Muscle layer of duodenum (tissue), 2 donors: ENCODE measurements at regions not wholly inside any gene's neighbourhood (a gene's known extent, or its start where the extent isn't known, plus 50 kb on each side); places are given as distances from the start of the nearest gene placed in this dataset.

Experiments used
- H3K27ac ChIP-seq: one replicate; pipeline ENCODE4 v1.7.0; 2013; ENCODE audit warnings: mild to moderate bottlenecking, low read length
- H3K27me3 ChIP-seq: one replicate; pipeline ENCODE4 v1.7.0; 2013; ENCODE audit warnings: low read depth, mild to moderate bottlenecking, control low read depth, low read length
- H3K36me3 ChIP-seq, 2 donors: one replicate each; pipeline ENCODE4 v1.7.0; 2013; ENCODE audit warnings: low read length in 2 of 2, control low read depth in 1 of 2, mild to moderate bottlenecking in 1 of 2; ENCODE audit not compliant: insufficient read depth in 2 of 2, control insufficient read depth in 1 of 2
- H3K4me1 ChIP-seq, 2 donors: one replicate each; pipeline ENCODE4 v1.7.0; 2013; ENCODE audit warnings: low read length in 2 of 2, mild to moderate bottlenecking in 2 of 2, control low read depth in 1 of 2, moderate library complexity in 1 of 2; ENCODE audit not compliant: insufficient read depth in 2 of 2, control insufficient read depth in 1 of 2
- H3K4me3 ChIP-seq, 2 donors: one replicate each; pipeline ENCODE4 v1.7.0; 2013; ENCODE audit warnings: low read length in 2 of 2, low read depth in 1 of 2, mild to moderate bottlenecking in 1 of 2
- H3K9me3 ChIP-seq, 2 donors: one replicate each; pipeline ENCODE4 v1.7.0; 2013; ENCODE audit warnings: low read length in 2 of 2, control low read depth in 1 of 2, mild to moderate bottlenecking in 1 of 2; ENCODE audit not compliant: control insufficient read depth in 1 of 2
- donor health status: healthy.

- Histone ChIP-seq H3K27me3 (no peaks in the 10 kb centered on the region), H3K36me3 (no peaks in the 10 kb centered on the region), H3K4me3 (no peak overlapping the region)
Observed at GRCh38 chr6:2562721-2563451, 187.8 kb downstream of the MYLK4 start.

GRCh38 chr6:2560917-2561698 lies 189.6 kb downstream of the MYLK4 start:
- Histone ChIP-seq H3K9me3 (no peaks in the 10 kb centered on the region), H3K27me3 (no peaks in the 10 kb centered on the region), H3K4me3 (no peak overlapping the region), H3K36me3 (no peaks in the 10 kb centered on the region), H3K4me1 (no peaks in the 10 kb centered on the region), H3K27ac (no peak overlapping the region)

More at GRCh38 chr6:2562721-2563451, 187.8 kb downstream of the MYLK4 start:
- Histone ChIP-seq H3K9me3 (no peaks in the 10 kb centered on the region), H3K4me1 (no peaks in the 10 kb centered on the region), H3K27ac (no peak overlapping the region)

GRCh38 chr6:2560140-2560818 lies 190.4 kb downstream of the MYLK4 start:
- Histone ChIP-seq H3K27me3 (no peaks in the 10 kb centered on the region), H3K27ac (no peak overlapping the region), H3K4me1 (no peaks in the 10 kb centered on the region), H3K9me3 (no peaks in the 10 kb centered on the region), H3K36me3 (no peaks in the 10 kb centered on the region), H3K4me3 (no peak overlapping the region)

- H3K36me3 ChIP-seq: no peaks in the 10 kb centered on the region
- no peaks in the 10 kb centered on the region for H3K4me1 ChIP-seq
- no peak overlapping the region for H3K27ac ChIP-seq
- H3K9me3 ChIP-seq: no peaks in the 10 kb centered on the region
- no peak overlapping the region for H3K4me3 ChIP-seq
- no peaks in the 10 kb centered on the region for H3K27me3 ChIP-seq
Observed at GRCh38 chr6:2558861-2559801, 191.6 kb downstream of the MYLK4 start.

GRCh38 chr6:2558098-2558680 lies 192.5 kb downstream of the MYLK4 start:
- H3K27ac ChIP-seq: no peak overlapping the region
- no peaks in the 10 kb centered on the region for H3K36me3 ChIP-seq
- no peaks in the 10 kb centered on the region for H3K4me1 ChIP-seq
- H3K4me3 ChIP-seq: no peak overlapping the region
- H3K27me3 ChIP-seq: no peaks in the 10 kb centered on the region
- no peaks in the 10 kb centered on the region for H3K9me3 ChIP-seq

- Histone ChIP-seq H3K36me3 (no peaks in the 10 kb centered on the region), H3K4me1 (no peaks in the 10 kb centered on the region), H3K27me3 (no peaks in the 10 kb centered on the region), H3K27ac (no peak overlapping the region), H3K4me3 (no peak overlapping the region), H3K9me3 (no peaks in the 10 kb centered on the region)
Observed at GRCh38 chr6:2557181-2557720, 193.5 kb downstream of the MYLK4 start.

GRCh38 chr6:2556761-2557160 lies 194.0 kb downstream of the MYLK4 start:
- no peaks in the 10 kb centered on the region for H3K9me3 ChIP-seq
- no peaks in the 10 kb centered on the region for H3K27me3 ChIP-seq
- H3K27ac ChIP-seq: no peak overlapping the region
- no peaks in the 10 kb centered on the region for H3K4me1 ChIP-seq
- H3K36me3 ChIP-seq: no peaks in the 10 kb centered on the region
- H3K4me3 ChIP-seq: no peak overlapping the region

GRCh38 chr6:2554651-2555260 lies 196.0 kb downstream of the MYLK4 start:
- H3K9me3 ChIP-seq: no peaks in the 10 kb centered on the region
- no peak overlapping the region for H3K27ac ChIP-seq
- no peaks in the 10 kb centered on the region for H3K4me1 ChIP-seq
- no peaks in the 10 kb centered on the region for H3K36me3 ChIP-seq
- H3K27me3 ChIP-seq: no peaks in the 10 kb centered on the region
- no peak overlapping the region for H3K4me3 ChIP-seq

GRCh38 chr6:2552526-2553154 lies 198.1 kb downstream of the MYLK4 start:
- H3K9me3 ChIP-seq: no peaks in the 10 kb centered on the region
- H3K36me3 ChIP-seq: no peaks in the 10 kb centered on the region
- H3K27me3 ChIP-seq: no peaks in the 10 kb centered on the region
- H3K4me1 ChIP-seq: no peaks in the 10 kb centered on the region
- no peak overlapping the region for H3K27ac ChIP-seq
- H3K4me3 ChIP-seq: no peak overlapping the region

- H3K9me3 ChIP-seq: no peaks in the 10 kb centered on the region
Observed at GRCh38 chr6:2551705-2552104, 199.0 kb downstream of the MYLK4 start.

More at GRCh38 chr6:2551705-2552104, 199.0 kb downstream of the MYLK4 start:
- H3K4me1 ChIP-seq: no peaks in the 10 kb centered on the region
- no peak overlapping the region for H3K27ac ChIP-seq
- H3K36me3 ChIP-seq: no peaks in the 10 kb centered on the region
- no peaks in the 10 kb centered on the region for H3K27me3 ChIP-seq
- H3K4me3 ChIP-seq: no peak overlapping the region
